NCI-H187 (cell line): ENCODE measurements at regions not wholly inside any gene's neighbourhood (a gene's known extent, or its start where the extent isn't known, plus 50 kb on each side); places are given as distances from the start of the nearest gene placed in this dataset.

ENCODE experiments used
- DNase-seq, 2 experiments: peaks; one replicate each; lab custom pipeline; 2025; lab: John Stamatoyannopoulos, UW

- no peak for DNase-seq
Measured at GRCh38 chr1:68959461-68960030, 462.7 kb upstream of the DEPDC1 start.

GRCh38 chr1:68961143-68961542 lies 464.3 kb upstream of the DEPDC1 start:
- no peak for DNase-seq

GRCh38 chr1:68963353-68963752 lies 466.5 kb upstream of the DEPDC1 start:
- no peak for DNase-seq

GRCh38 chr1:68969441-68969840 lies 472.6 kb upstream of the DEPDC1 start:
- peak in 1 of 2 experiments; percentile 21 for DNase-seq

- no peak for DNase-seq
Measured at GRCh38 chr1:68970571-68970970, 473.7 kb upstream of the DEPDC1 start.

- DNase-seq: no peak
Measured at GRCh38 chr1:68973459-68974244, 476.8 kb upstream of the DEPDC1 start.

GRCh38 chr1:68974447-68974846 lies 477.6 kb upstream of the DEPDC1 start:
- DNase-seq: no peak

GRCh38 chr1:68975212-68975933 lies 478.5 kb upstream of the DEPDC1 start:
- no peak for DNase-seq

GRCh38 chr1:68976916-68977610 lies 480.2 kb upstream of the DEPDC1 start:
- DNase-seq: no peak

GRCh38 chr1:68979891-68980290 lies 483.0 kb upstream of the DEPDC1 start:
- DNase-seq: no peak

GRCh38 chr1:68984289-68984688 lies 487.4 kb upstream of the DEPDC1 start:
- no peak for DNase-seq

GRCh38 chr1:68994096-68994495 lies 497.2 kb upstream of the DEPDC1 start:
- no peak for DNase-seq

GRCh38 chr1:69016468-69016867 lies 519.6 kb upstream of the DEPDC1 start:
- no peak for DNase-seq

- no peak for DNase-seq
Measured at GRCh38 chr1:69029649-69030048, 532.8 kb upstream of the DEPDC1 start.

- no peak for DNase-seq
Measured at GRCh38 chr1:69038379-69038778, 529.3 kb upstream of the LRRC7 start.

- DNase-seq: no peak
Measured at GRCh38 chr1:69045572-69045971, 522.1 kb upstream of the LRRC7 start.

- DNase-seq: no peak
Measured at GRCh38 chr1:69055194-69055593, 512.5 kb upstream of the LRRC7 start.

- no peak for DNase-seq
Measured at GRCh38 chr1:69058454-69058853, 509.3 kb upstream of the LRRC7 start.

GRCh38 chr1:69070660-69071373 lies 496.9 kb upstream of the LRRC7 start:
- DNase-seq: no peak

- DNase-seq: no peak
Measured at GRCh38 chr1:69073176-69073575, 494.5 kb upstream of the LRRC7 start.

GRCh38 chr1:69076631-69077030 lies 491.1 kb upstream of the LRRC7 start:
- no peak for DNase-seq

GRCh38 chr1:69077198-69077597 lies 490.5 kb upstream of the LRRC7 start:
- DNase-seq: no peak
